GM12801 (cell line): ENCODE measurements at regions not wholly inside any gene's neighbourhood (a gene's known extent, or its start where the extent isn't known, plus 50 kb on each side); places are given as distances from the start of the nearest gene placed in this dataset.

Source experiments
- CTCF ChIP-seq: IDR thresholded peaks from one replicate; pipeline ENCODE4 v1.5.1; 2011; ENCODE audit warnings: control low read depth; ENCODE audit not compliant: insufficient read length; ENCODE audit errors: extremely low read depth

GRCh38 chr1:55527831-55528230 is 312.7 kb upstream of the USP24 start:
- TF ChIP-seq CTCF, result no peak

- TF ChIP-seq CTCF, result no peak
These were observed 311.6 kb upstream of the USP24 start for GRCh38 chr1:55526716-55527115.

GRCh38 chr1:55524006-55524405 is 308.8 kb upstream of the USP24 start:
- TF ChIP-seq CTCF, result no peak

- TF ChIP-seq CTCF, result no peak
These were observed 307.8 kb upstream of the USP24 start for GRCh38 chr1:55522982-55523381.

GRCh38 chr1:55522353-55522903 is 307.3 kb upstream of the USP24 start:
- TF ChIP-seq CTCF, result no peak

- TF ChIP-seq CTCF, result no peak
These were observed 305.7 kb upstream of the USP24 start for GRCh38 chr1:55520861-55521260.

GRCh38 chr1:55519937-55520683 is 304.9 kb upstream of the USP24 start:
- no peak for TF ChIP-seq CTCF
